GM08714 (cell line): ENCODE measurements at regions not wholly inside any gene's neighbourhood (a gene's known extent, or its start where the extent isn't known, plus 50 kb on each side); places are given as distances from the start of the nearest gene placed in this dataset.

Experiments
- H3K4me3 ChIP-seq: fragments of 200-500 bp; sonication (Bioruptor generic); 2 replicates; pipeline ENCODE4 v1.5.1; 2014; ENCODE audit warnings: mild to moderate bottlenecking, low read length, inconsistent platforms
- ZNF274 ChIP-seq: IDR thresholded peaks from 2 replicates; pipeline ENCODE4 v1.6.1; 2012; ENCODE audit warnings: mild to moderate bottlenecking, low read depth, low read length

DNA sequence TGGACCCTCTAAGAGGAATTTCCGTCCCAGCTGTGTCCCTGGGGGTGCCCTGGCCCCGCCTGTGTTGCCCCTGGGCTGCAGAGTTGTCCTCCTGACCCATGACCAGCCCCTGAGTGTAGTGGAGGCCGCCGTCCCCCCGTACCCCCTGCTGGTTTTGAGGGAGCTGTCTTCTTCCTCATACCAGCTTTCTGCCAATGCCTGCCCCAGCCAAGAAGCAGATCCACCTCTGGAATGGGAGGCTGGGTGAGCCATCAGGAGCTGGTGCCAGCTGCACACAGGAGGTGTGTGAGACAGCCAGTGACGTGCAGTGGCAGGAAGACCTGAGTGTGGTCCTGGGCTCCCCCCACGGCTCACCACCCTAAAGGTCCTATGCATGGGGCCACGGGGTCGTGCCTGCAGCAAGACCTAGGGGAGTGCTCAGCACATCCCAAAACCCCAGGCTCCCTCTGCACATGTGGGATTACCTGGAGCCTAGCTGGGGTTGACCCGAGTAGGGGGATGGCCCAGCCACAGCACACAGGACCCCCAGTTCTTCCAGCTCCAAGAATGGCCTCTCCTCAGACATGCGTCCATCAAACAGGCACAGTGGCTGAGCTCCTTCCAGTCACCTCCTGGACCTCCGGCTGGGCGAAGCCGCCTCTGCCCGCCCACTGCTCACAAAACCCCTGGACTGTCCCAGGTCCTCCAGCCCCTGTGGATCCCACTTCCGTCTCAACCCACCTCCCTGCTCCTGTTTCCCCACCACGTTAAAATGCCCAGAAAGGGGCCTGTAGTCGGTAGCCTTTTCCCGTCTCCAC is 647.6 kb downstream of the BRD1 start:
- H3K4me3 ChIP-seq, result no peak overlapping the region
- no peak for TF ChIP-seq ZNF274

DNA sequence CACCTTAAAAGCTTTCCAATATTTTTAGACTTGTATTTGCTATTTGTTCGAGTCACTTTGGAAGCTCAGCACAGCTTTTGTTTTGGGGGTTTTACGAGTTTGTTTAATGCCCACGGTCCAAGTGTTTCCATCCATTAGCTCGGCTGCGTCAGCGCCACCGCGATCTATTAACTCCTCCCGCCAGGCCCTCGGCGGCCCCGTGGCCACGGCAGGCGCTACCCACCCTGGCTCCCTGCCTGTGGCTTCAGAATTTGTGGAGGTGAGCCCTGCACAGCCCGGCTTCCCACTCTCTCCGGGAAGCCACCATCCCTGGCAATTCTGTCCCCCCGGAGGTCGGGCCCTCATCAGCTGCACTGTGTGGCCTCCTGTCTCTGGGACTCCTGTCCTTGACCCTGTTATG is 648.5 kb downstream of the BRD1 start:
- TF ChIP-seq ZNF274, result no peak
- H3K4me3 ChIP-seq, result no peak overlapping the region

- no peak overlapping the region for H3K4me3 ChIP-seq
- no peak for TF ChIP-seq ZNF274
These were observed 649.2 kb downstream of the BRD1 start for GRCh38 chr22:49178246-49179005.

DNA sequence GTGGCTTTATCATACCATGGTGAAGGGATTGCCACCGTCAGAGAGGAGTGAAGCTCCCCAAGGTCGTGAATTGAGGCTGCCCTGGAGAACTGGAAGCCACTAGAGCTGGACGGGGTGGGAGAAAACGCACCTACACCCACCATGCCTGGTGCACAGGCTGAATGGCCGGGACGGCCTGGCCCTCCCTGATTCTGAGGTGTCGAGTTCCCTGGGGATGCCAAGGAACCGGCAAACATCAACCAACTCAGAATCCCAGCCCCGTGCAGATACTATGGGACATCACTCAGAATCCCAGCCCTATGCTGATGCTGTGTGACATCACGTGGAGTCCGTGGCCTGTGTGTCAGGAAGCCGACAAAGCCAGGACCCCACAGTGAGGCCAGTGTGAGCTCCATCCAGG is 650.0 kb downstream of the BRD1 start:
- no peak for TF ChIP-seq ZNF274
- no peak overlapping the region for H3K4me3 ChIP-seq

GRCh38 chr22:49176956-49177355 is 650.7 kb downstream of the BRD1 start:
- no peak for TF ChIP-seq ZNF274

GRCh38 chr22:49170053-49170452 is 657.6 kb downstream of the BRD1 start:
- H3K4me3 ChIP-seq, result no peak overlapping the region
- no peak for TF ChIP-seq ZNF274

More at GRCh38 chr22:49176956-49177355, 650.7 kb downstream of the BRD1 start:
- no peak overlapping the region for H3K4me3 ChIP-seq

- no peak for TF ChIP-seq ZNF274
These were observed 658.5 kb downstream of the BRD1 start for GRCh38 chr22:49169074-49169744.

GRCh38 chr22:49168219-49168813 is 659.4 kb downstream of the BRD1 start:
- no peak overlapping the region for H3K4me3 ChIP-seq
- TF ChIP-seq ZNF274, result no peak

More at GRCh38 chr22:49169074-49169744, 658.5 kb downstream of the BRD1 start:
- no peak overlapping the region for H3K4me3 ChIP-seq

GRCh38 chr22:49166746-49167145 is 660.9 kb downstream of the BRD1 start:
- H3K4me3 ChIP-seq, result no peak overlapping the region
- no peak for TF ChIP-seq ZNF274

- TF ChIP-seq ZNF274, result no peak
These were observed 661.5 kb downstream of the BRD1 start for GRCh38 chr22:49166211-49166610.

DNA sequence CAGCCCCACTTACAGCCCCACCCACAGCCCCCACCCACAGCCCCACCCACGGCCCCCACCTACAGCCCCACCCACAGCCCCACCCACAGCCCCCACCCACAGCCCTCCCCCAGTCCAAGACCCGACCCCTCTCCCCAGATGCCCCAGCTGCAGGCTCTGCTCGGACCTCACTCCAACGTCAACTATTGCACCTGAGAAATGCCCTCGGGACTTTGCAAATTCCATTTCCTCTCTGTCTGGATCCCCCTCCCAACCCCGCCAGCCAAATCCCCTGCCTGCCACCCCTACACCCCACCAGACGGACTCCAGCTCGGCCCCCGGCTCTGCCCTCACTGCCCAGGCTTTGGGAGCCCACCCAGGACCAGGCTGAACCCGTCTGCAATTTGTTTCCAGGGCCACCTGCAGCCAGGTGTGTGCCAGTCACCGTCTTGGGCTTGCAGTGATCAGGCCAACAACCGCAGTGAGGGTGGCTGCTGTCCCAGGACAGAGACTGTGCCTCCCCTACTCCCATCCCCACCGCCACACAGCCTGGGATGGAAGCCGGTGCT is 662.8 kb downstream of the BRD1 start:
- H3K4me3 ChIP-seq, result no peak overlapping the region
- no peak for TF ChIP-seq ZNF274

More at GRCh38 chr22:49166211-49166610, 661.5 kb downstream of the BRD1 start:
- H3K4me3 ChIP-seq, result no peak overlapping the region

DNA sequence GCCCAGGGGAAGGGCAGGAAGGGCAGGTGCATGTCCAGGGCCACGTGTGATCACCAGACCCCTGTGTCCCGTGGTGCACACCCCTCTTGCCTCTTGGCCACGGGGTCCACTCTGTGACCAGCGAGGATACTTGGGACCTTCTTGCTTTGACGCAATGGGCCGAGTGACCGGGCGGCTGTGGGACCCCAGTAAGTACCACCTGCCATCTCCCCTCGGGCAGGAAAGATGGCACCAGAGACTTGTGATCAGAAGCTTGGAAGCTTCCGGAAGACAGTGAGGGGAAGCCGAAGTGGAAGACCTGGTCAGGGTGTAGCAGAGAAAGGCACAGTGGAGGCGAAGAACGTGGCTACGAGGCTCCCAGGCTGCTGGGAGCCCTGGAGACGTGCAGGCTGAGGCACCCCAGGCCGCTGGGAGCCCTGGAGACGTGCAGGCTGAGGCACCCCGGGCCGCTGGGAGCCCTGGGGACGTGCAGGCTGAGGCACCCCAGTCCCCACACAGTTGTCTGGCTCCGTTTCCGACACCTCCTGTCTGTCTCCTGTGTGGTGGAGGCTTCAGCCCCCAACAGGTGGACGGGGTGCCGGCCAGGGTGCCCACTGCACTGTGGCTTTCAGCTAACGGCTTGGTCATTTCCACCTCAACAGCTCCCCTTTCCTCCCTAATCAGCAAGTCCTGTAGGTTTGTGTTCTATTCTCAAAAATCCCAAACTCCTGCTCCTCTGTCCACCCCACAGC is 663.5 kb downstream of the BRD1 start:
- no peak overlapping the region for H3K4me3 ChIP-seq
- no peak for TF ChIP-seq ZNF274

GRCh38 chr22:49163258-49163959 is 664.3 kb downstream of the BRD1 start:
- no peak overlapping the region for H3K4me3 ChIP-seq
- no peak for TF ChIP-seq ZNF274

DNA sequence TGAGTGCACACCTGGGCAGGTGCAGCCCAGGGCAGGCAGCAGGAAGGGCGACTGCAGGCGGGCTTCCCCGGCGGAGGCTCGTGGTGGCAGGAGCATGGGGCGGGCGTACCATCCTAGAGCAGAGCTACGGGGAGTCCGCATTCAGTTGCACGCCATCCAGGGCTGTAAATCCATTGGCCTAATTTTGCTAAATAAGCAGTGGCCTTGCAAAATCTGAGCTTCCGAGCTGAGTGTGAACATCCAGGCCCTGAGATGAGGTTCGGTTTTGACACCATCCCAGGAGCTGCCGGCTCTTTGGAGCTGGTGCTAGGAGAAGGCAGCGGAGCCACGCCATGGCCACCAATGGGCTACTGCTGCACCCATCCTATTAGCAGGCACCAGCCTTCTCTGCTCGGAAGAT is 664.8 kb downstream of the BRD1 start:
- H3K4me3 ChIP-seq, result no peak overlapping the region
- TF ChIP-seq ZNF274, result no peak
